ENCODE measurements at regions not wholly inside any gene's neighbourhood (a gene's known extent, or its start where the extent isn't known, plus 50 kb on each side); places are given as distances from the start of the nearest gene placed in this dataset.

- TF ChIP-seq PBX2 (CRISPR knock-in tag; IDR thresholded peaks at IDR 0.05; ENCODE audit: low read depth) = no peak
- TF ChIP-seq PBX2 (tag; conservative IDR thresholded peaks at IDR 0.05; ENCODE audit: low read depth) = no peak
- no peak for TF ChIP-seq MXD1 (CRISPR knock-in tag; IDR thresholded peaks at IDR 0.05; ENCODE audit: borderline replicate concordance, poor library complexity, severe bottlenecking)
- TF ChIP-seq KDM2B (CRISPR knock-in tag; IDR thresholded peaks at IDR 0.05) = no peak
- TF ChIP-seq FOSL1 (tag; conservative IDR thresholded peaks at IDR 0.05) = no peak
- TF ChIP-seq IRF1 (CRISPR knock-in tag; IDR thresholded peaks at IDR 0.05; ENCODE audit: borderline replicate concordance) = no peak
- TF ChIP-seq TBL1XR1 (IDR thresholded peaks at IDR 0.05; ENCODE audit: low read length in 2 of 2) = no peak
- no peak for TF ChIP-seq XRCC5 (IDR thresholded peaks at IDR 0.05; ENCODE audit: low read depth, low read length)
- no peak for TF ChIP-seq THRB (CRISPR knock-in tag; conservative IDR thresholded peaks at IDR 0.05)
- TF ChIP-seq CEBPG (CRISPR knock-in tag; IDR thresholded peaks at IDR 0.05) = no peak
- no peak for TF ChIP-seq CEBPG (tag; conservative IDR thresholded peaks at IDR 0.05 in 1 of 2, IDR thresholded peaks at IDR 0.05 in 1 of 2)
These were observed 797.7 kb upstream of the ARGLU1 start (continued) for GRCh38 chr13:107365466-107366215.

Data from K562 (cell line).